Body of pancreas (tissue), 4 donors: ENCODE measurements at regions not wholly inside any gene's neighbourhood (a gene's known extent, or its start where the extent isn't known, plus 50 kb on each side); places are given as distances from the start of the nearest gene placed in this dataset.

Experiments
- POLR2A ChIP-seq, 3 donors: fragments of 450-650 bp; IDR thresholded peaks; one replicate each; pipeline ENCODE4 v1.6.1; 2016; ENCODE audit warnings: antibody characterized with exemption in 3 of 3, mild to moderate bottlenecking in 2 of 3
- TF ChIP-seq, protein P1 (sequence below), 7 experiments: fragments of 450-650 bp in 4 of 7; fragments of 200-600 bp in 3 of 7; sonication (generic) in 3 of 7; IDR thresholded peaks; one replicate each; pipeline ENCODE4 v1.5.1; 2016 to 2019; ENCODE audit warnings: antibody characterized with exemption in 7 of 7

DNA sequence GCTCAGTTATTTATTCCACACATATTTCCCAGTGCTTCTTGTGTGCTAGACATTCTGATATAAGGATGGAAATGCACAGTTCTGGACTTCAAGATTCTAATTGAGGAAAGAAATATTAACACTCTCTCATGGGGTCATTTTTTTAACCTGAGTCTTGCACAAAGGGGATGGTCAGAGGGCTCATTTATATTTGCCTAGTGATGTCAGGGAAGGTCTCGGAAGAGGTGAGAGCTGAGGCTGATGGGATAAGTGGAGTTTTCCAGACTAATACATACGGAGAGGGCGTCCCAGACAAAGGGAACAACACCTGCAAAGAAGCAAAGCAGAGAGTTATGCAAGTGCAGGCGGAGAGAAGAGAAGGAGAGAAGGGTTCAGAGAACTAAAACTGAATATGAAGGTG is 1304.6 kb upstream of the TENM4 start:
- TF ChIP-seq, protein P1, sequence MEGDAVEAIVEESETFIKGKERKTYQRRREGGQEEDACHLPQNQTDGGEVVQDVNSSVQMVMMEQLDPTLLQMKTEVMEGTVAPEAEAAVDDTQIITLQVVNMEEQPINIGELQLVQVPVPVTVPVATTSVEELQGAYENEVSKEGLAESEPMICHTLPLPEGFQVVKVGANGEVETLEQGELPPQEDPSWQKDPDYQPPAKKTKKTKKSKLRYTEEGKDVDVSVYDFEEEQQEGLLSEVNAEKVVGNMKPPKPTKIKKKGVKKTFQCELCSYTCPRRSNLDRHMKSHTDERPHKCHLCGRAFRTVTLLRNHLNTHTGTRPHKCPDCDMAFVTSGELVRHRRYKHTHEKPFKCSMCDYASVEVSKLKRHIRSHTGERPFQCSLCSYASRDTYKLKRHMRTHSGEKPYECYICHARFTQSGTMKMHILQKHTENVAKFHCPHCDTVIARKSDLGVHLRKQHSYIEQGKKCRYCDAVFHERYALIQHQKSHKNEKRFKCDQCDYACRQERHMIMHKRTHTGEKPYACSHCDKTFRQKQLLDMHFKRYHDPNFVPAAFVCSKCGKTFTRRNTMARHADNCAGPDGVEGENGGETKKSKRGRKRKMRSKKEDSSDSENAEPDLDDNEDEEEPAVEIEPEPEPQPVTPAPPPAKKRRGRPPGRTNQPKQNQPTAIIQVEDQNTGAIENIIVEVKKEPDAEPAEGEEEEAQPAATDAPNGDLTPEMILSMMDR (IDR thresholded peaks at IDR 0.05): no peak
- TF ChIP-seq POLR2A (IDR thresholded peaks at IDR 0.05): no peak
